Vagina (tissue), 2 donors: ENCODE measurements at regions not wholly inside any gene's neighbourhood (a gene's known extent, or its start where the extent isn't known, plus 50 kb on each side); places are given as distances from the start of the nearest gene placed in this dataset.

Experiments
- DNase-seq, 2 donors: peaks; one replicate each; pipeline ENCODE4 v3.0.0-alpha.2; 2017; ENCODE audit errors: extremely low spot score in 2 of 2
- H3K27ac ChIP-seq: fragments of 200-600 bp; sonication (generic); one replicate; pipeline ENCODE4 v1.5.1; 2019
- H3K27me3 ChIP-seq: fragments of 200-600 bp; sonication (generic); one replicate; pipeline ENCODE4 v1.5.1; 2019
- H3K36me3 ChIP-seq, 2 donors: fragments of 200-600 bp; sonication (generic); one replicate each; pipeline ENCODE4 v1.5.1; 2017 to 2019
- H3K4me1 ChIP-seq: fragments of 200-600 bp; sonication (generic); one replicate; pipeline ENCODE4 v1.5.1; 2019
- H3K4me3 ChIP-seq, 2 donors: fragments of 200-600 bp; sonication (generic); 1 replicate in 1 of 2; 2 replicates in 1 of 2; pipeline ENCODE4 v1.5.1; 2016 to 2019
- H3K9me3 ChIP-seq: fragments of 200-600 bp; sonication (generic); one replicate; pipeline ENCODE4 v1.5.1; 2019
- POLR2A ChIP-seq, 2 donors: fragments of 450-650 bp; IDR thresholded peaks; one replicate each; pipeline ENCODE4 v1.6.1; 2017; ENCODE audit warnings: antibody characterized with exemption in 2 of 2, mild to moderate bottlenecking in 2 of 2, moderate library complexity in 2 of 2
- POLR2AphosphoS5 ChIP-seq, 2 donors: sonication (generic); formaldehyde crosslinking; IDR thresholded peaks; one replicate each; pipeline ENCODE4 v1.9.0; 2017; ENCODE audit warnings: antibody characterized with exemption in 2 of 2, mild to moderate bottlenecking in 2 of 2, low read depth in 1 of 2; ENCODE audit not compliant: insufficient read depth in 1 of 2
- intact Hi-C: fragments of 100-400 bp; cut with DNase I; formaldehyde crosslinking; loops from one replicate; pipeline ENCODE4 v1.15.1; 2023
- TF ChIP-seq, protein P1 (sequence below), 3 experiments: fragments of 450-650 bp in 2 of 3; fragments of 200-600 bp in 1 of 3; sonication (generic) in 1 of 3; IDR thresholded peaks; one replicate each; pipeline ENCODE4 v1.5.1; 2017 to 2019; ENCODE audit warnings: antibody characterized with exemption in 3 of 3, mild to moderate bottlenecking in 2 of 3, moderate library complexity in 2 of 3

DNA sequence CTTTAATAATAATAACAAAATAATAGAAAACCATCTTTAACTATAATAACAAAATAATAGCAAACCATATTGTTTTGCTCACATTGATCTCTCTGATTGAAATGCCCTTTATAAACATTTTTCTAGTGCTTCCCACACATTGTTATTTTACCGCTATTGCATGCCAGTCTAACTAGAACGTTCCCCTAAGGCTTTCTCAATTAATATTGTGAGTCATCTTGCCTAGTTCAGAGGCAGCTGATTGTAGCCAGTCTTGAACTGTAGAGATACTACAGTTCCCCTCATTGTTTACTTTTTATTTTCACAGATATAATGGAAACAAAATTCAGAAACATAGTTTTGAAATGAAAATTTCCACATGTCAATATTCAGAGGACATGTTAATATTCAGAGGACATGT is 192.3 kb upstream of the ADGRL4 start:
- intact Hi-C loops = no loop called here
- no peak overlapping the region for H3K27ac ChIP-seq
- TF ChIP-seq POLR2A (IDR thresholded peaks at IDR 0.05) (no peak), POLR2AphosphoS5 (IDR thresholded peaks at IDR 0.05; ENCODE audit: insufficient read depth in 1 of 2, low read depth in 1 of 2) (no peak)
- TF ChIP-seq, protein P1, sequence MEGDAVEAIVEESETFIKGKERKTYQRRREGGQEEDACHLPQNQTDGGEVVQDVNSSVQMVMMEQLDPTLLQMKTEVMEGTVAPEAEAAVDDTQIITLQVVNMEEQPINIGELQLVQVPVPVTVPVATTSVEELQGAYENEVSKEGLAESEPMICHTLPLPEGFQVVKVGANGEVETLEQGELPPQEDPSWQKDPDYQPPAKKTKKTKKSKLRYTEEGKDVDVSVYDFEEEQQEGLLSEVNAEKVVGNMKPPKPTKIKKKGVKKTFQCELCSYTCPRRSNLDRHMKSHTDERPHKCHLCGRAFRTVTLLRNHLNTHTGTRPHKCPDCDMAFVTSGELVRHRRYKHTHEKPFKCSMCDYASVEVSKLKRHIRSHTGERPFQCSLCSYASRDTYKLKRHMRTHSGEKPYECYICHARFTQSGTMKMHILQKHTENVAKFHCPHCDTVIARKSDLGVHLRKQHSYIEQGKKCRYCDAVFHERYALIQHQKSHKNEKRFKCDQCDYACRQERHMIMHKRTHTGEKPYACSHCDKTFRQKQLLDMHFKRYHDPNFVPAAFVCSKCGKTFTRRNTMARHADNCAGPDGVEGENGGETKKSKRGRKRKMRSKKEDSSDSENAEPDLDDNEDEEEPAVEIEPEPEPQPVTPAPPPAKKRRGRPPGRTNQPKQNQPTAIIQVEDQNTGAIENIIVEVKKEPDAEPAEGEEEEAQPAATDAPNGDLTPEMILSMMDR (IDR thresholded peaks at IDR 0.05) = no peak
- H3K4me1 ChIP-seq = no peaks in the 10 kb centered on the region
- H3K27me3 ChIP-seq = no peaks in the 10 kb centered on the region
- DNase-seq = no peak
- H3K36me3 ChIP-seq = no peaks in the 10 kb centered on the region
- H3K4me3 ChIP-seq = no peak overlapping the region
- no peaks in the 10 kb centered on the region for H3K9me3 ChIP-seq

DNA sequence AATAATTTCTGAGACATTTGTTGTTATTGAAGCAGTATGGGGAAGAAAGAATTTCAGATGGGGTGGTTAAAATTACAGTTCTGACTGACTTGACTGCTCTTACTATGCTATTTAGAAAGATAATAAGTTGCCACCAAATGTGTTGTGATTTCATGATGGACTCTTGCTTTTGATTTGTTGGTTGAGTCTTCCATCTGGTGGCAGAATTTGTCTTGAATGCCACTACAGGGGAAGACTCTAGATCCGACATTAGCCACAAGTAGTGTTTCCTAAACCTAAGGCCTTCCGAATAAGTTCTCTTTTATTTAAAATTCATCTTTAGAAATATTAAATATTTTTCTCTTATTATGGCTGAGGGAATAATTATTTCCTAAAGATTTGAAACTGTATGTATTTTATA is 190.9 kb upstream of the ADGRL4 start:
- no peak overlapping the region for H3K4me3 ChIP-seq
- H3K36me3 ChIP-seq = no peaks in the 10 kb centered on the region
- no peaks in the 10 kb centered on the region for H3K9me3 ChIP-seq
- H3K4me1 ChIP-seq = no peaks in the 10 kb centered on the region
- TF ChIP-seq, protein P1 (IDR thresholded peaks at IDR 0.05) = no peak
- no peak for TF ChIP-seq POLR2A (IDR thresholded peaks at IDR 0.05)
- no peaks in the 10 kb centered on the region for H3K27me3 ChIP-seq
- H3K27ac ChIP-seq = no peak overlapping the region
- intact Hi-C loops = no loop called here
- no peak for DNase-seq

DNA sequence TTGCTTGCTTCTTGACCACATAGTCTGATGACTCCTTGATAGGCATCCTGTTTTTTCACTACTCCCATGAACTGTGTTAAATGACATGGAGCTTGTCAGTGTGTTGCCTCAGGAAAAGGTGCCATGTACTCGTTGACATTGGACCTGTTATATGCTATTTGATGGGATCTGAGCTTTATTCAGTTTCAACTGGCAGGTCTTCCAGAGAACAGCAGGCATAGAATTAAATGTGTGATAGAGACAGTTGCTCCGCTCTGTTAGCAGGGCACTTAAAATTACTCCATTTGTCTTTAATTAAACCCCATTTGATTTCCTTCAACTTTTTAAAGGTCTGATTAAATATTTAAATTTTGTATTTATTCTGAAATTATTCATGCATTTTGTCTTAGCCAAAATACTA is 189.7 kb upstream of the ADGRL4 start:
- no peaks in the 10 kb centered on the region for H3K27me3 ChIP-seq
- no peak overlapping the region for H3K27ac ChIP-seq
- no peaks in the 10 kb centered on the region for H3K4me1 ChIP-seq
- intact Hi-C loops = no loop called here
- H3K36me3 ChIP-seq = no peaks in the 10 kb centered on the region
- TF ChIP-seq POLR2A (IDR thresholded peaks at IDR 0.05) = no peak
- TF ChIP-seq POLR2AphosphoS5 (IDR thresholded peaks at IDR 0.05; ENCODE audit: insufficient read depth in 1 of 2, low read depth in 1 of 2) = no peak
- TF ChIP-seq, protein P1 (IDR thresholded peaks at IDR 0.05) = no peak
- no peak for DNase-seq
- H3K4me3 ChIP-seq = no peak overlapping the region
- no peaks in the 10 kb centered on the region for H3K9me3 ChIP-seq

DNA sequence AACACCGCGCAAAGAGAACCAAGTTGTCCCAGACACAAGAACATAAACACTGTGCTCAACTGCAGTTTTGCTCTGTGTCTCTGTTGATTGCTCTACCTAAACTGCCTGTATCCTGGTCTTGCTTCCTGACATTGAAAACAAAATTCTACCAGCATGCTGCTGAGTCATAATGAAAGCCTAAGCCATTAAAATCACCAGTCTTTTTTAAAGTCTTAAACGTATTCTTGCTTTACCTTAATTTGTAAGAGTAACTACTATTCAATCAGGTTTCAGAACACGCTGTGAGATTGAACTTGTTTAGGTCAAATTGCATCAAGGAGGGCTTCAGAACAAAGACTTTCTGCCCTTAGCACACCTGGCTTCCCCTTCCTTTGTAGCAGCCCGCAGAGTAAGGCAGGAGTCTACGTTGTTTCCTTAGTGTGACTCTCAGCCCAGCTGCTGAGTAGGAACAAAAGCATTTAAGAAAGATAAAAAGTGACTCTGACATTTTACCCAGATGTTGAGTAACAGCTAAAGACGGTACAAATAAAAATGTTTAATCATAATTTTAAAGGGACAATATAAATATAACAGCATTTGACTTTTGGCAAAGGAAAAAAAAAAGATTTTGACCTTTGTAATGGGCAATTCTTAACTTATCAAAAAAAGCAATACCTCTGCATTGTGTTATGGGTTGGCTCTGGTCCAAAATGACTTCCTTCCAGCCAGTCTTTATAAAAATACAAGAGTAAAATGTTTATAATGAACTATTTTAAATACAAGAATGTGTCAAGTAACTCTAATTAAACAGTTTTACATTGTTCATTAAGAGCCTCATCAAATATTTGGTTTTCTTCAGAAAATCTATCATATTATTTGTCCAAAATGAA is 186.9 kb upstream of the ADGRL4 start:
- Histone ChIP-seq H3K27ac (no peak overlapping the region), H3K4me1 (no peaks in the 10 kb centered on the region), H3K9me3 (no peaks in the 10 kb centered on the region), H3K27me3 (no peaks in the 10 kb centered on the region), H3K36me3 (no peaks in the 10 kb centered on the region), H3K4me3 (no peak overlapping the region)
- intact Hi-C loops = no loop called here
- no peak for TF ChIP-seq POLR2A (IDR thresholded peaks at IDR 0.05)
- peak in 1 of 2 donors; percentile 64 for TF ChIP-seq POLR2AphosphoS5 (IDR thresholded peaks at IDR 0.05; ENCODE audit: insufficient read depth in 1 of 2, low read depth in 1 of 2)
- no peak for DNase-seq

DNA sequence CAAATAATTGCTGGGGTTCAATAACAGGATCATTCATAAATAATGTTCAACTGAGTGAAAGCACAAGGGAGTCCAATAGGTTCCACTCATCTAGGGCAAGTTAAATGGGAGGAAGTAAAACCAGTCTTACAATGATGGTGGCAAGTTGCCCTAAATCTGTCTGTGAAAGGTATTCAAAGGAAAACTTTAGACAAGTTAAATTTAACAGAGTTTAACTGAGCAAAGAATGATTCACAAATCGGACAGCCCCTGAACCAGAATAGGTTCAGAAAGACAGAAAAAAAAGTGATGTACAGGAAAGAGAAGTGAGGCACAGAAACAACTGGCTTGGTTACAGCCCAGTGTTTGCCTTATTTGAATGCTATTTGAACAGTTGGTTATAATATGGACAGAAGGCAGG is 183.5 kb upstream of the ADGRL4 start:
- Histone ChIP-seq H3K4me1 (no peaks in the 10 kb centered on the region), H3K4me3 (no peak overlapping the region), H3K27me3 (no peaks in the 10 kb centered on the region), H3K27ac (no peak overlapping the region), H3K36me3 (no peaks in the 10 kb centered on the region), H3K9me3 (no peaks in the 10 kb centered on the region)
- intact Hi-C loops = no loop called here
- no peak for DNase-seq
- TF ChIP-seq POLR2A (IDR thresholded peaks at IDR 0.05) (no peak), POLR2AphosphoS5 (IDR thresholded peaks at IDR 0.05; ENCODE audit: insufficient read depth in 1 of 2, low read depth in 1 of 2) (no peak)
- TF ChIP-seq, protein P1 (IDR thresholded peaks at IDR 0.05) = no peak
